ENCODE measurements at regions not wholly inside any gene's neighbourhood (a gene's known extent, or its start where the extent isn't known, plus 50 kb on each side); places are given as distances from the start of the nearest gene placed in this dataset.
A peak's percentile ranks its signal among the peaks of the same experiment; 100 is the strongest.
"Not testable (repeated sequence)": the region's sequence is repeated elsewhere in the genome, so short reads cannot be mapped to it uniquely, and the experiment has no call there.

GRCh38 chr9:91021656-91022055 lies 220.0 kb downstream of the SYK start:
- DNase-seq (ENCODE audit: low spot score), result not testable (repeated sequence)

- DNase-seq (ENCODE audit: low spot score), result no peak
These were observed 222.1 kb downstream of the SYK start for GRCh38 chr9:91023741-91024140.

GRCh38 chr9:91024841-91025240 lies 223.2 kb downstream of the SYK start:
- DNase-seq (ENCODE audit: low spot score), result no peak

GRCh38 chr9:91025856-91026255 lies 224.2 kb downstream of the SYK start:
- DNase-seq (ENCODE audit: low spot score), result no peak

- no peak for DNase-seq (ENCODE audit: low spot score)
These were observed 224.6 kb downstream of the SYK start for GRCh38 chr9:91026266-91026665.

- no peak for DNase-seq (ENCODE audit: low spot score)
These were observed 225.4 kb downstream of the SYK start for GRCh38 chr9:91027005-91027404.

GRCh38 chr9:91028166-91028827 lies 226.7 kb downstream of the SYK start:
- DNase-seq (ENCODE audit: low spot score), result no peak

- no peak for DNase-seq (ENCODE audit: low spot score)
These were observed 228.2 kb downstream of the SYK start for GRCh38 chr9:91029650-91030361.

GRCh38 chr9:91032121-91032531 lies 230.5 kb downstream of the SYK start:
- no peak for DNase-seq (ENCODE audit: low spot score)

GRCh38 chr9:91033270-91033669 lies 231.7 kb downstream of the SYK start:
- DNase-seq (ENCODE audit: low spot score), result no peak

- no peak for DNase-seq (ENCODE audit: low spot score)
These were observed 232.2 kb downstream of the SYK start for GRCh38 chr9:91033797-91034196.

GRCh38 chr9:91034521-91034920 lies 232.9 kb downstream of the SYK start:
- no peak for DNase-seq (ENCODE audit: low spot score)

GRCh38 chr9:91034976-91035824 lies 233.6 kb downstream of the SYK start:
- DNase-seq (ENCODE audit: low spot score), result no peak

GRCh38 chr9:91035825-91036208 lies 234.2 kb downstream of the SYK start:
- no peak for DNase-seq (ENCODE audit: low spot score)

- DNase-seq (ENCODE audit: low spot score), result no peak
These were observed 234.7 kb downstream of the SYK start for GRCh38 chr9:91036356-91036755.

GRCh38 chr9:91036826-91037510 lies 235.3 kb downstream of the SYK start:
- DNase-seq (ENCODE audit: low spot score), result peak; percentile 90

- peak; percentile 61 for DNase-seq (ENCODE audit: low spot score)
These were observed 236.2 kb downstream of the SYK start for GRCh38 chr9:91037511-91038482.

GRCh38 chr9:91038483-91039124 lies 237.0 kb downstream of the SYK start:
- no peak for DNase-seq (ENCODE audit: low spot score)

GRCh38 chr9:91039125-91039834 lies 237.7 kb downstream of the SYK start:
- no peak for DNase-seq (ENCODE audit: low spot score)

GRCh38 chr9:91039835-91040140 lies 238.2 kb downstream of the SYK start:
- no peak for DNase-seq (ENCODE audit: low spot score)
